Smooth muscle cell (in vitro differentiated cells): ENCODE measurements at regions not wholly inside any gene's neighbourhood (a gene's known extent, or its start where the extent isn't known, plus 50 kb on each side); places are given as distances from the start of the nearest gene placed in this dataset.
A peak's percentile ranks its signal among the peaks of the same experiment; 100 is the strongest.

ENCODE experiments used
- DNase-seq: peaks from one replicate; lab custom pipeline; 2025; ENCODE audit not compliant: unreplicated experiment; lab: John Stamatoyannopoulos, UW
- H2AFZ ChIP-seq: fragments of 200-600 bp; sonication (generic); 2 replicates; pipeline ENCODE4 v1.6.0; 2016; ENCODE audit warnings: antibody characterized with exemption, low read depth, mild to moderate bottlenecking
- H3F3A ChIP-seq: fragments of 200-600 bp; sonication (generic); 2 replicates; pipeline ENCODE4 v1.6.0; 2017; ENCODE audit warnings: antibody characterized with exemption, low read depth
- H3K27ac ChIP-seq: fragments of 200-600 bp; sonication (generic); 2 replicates; pipeline ENCODE4 v1.5.1; 2016; ENCODE audit warnings: low read depth, mild to moderate bottlenecking
- H3K27me3 ChIP-seq: fragments of 200-600 bp; sonication (generic); 2 replicates; pipeline ENCODE4 v1.6.1; 2016; ENCODE audit warnings: low read depth, mild to moderate bottlenecking
- H3K36me3 ChIP-seq: fragments of 200-600 bp; sonication (generic); 2 replicates; pipeline ENCODE4 v1.5.1; 2016; ENCODE audit warnings: low read depth
- H3K4me1 ChIP-seq: fragments of 200-600 bp; sonication (generic); 2 replicates; pipeline ENCODE4 v1.5.1; 2016; ENCODE audit warnings: low read depth
- H3K4me2 ChIP-seq: fragments of 200-600 bp; sonication (generic); 2 replicates; pipeline ENCODE4 v1.6.0; 2016; ENCODE audit warnings: mild to moderate bottlenecking
- H3K4me3 ChIP-seq: fragments of 200-600 bp; sonication (generic); 2 replicates; pipeline ENCODE4 v1.5.1; 2016; ENCODE audit warnings: mild to moderate bottlenecking
- H3K79me2 ChIP-seq: fragments of 200-600 bp; sonication (generic); 2 replicates; pipeline ENCODE4 v1.6.0; 2016; ENCODE audit warnings: low read depth, mild to moderate bottlenecking
- H3K9ac ChIP-seq: fragments of 200-600 bp; sonication (generic); 2 replicates; pipeline ENCODE4 v1.6.0; 2016; ENCODE audit warnings: low read depth
- H3K9me3 ChIP-seq: fragments of 200-600 bp; sonication (generic); replicated peaks from 2 replicates; pipeline ENCODE4 v1.5.1; 2016; ENCODE audit warnings: low read depth
- H4K20me1 ChIP-seq: fragments of 200-600 bp; sonication (generic); 2 replicates; pipeline ENCODE4 v1.6.0; 2016; ENCODE audit warnings: low read depth
- WGBS: methylation state at CpG from one replicate; pipeline ENCODE4 v1.1.7; 2016; ENCODE audit warnings: low lambda C conversion rate; 5-methylcytosine and 5-hydroxymethylcytosine counted together
- TF ChIP-seq, protein P1 (sequence below): fragments of 200-600 bp; sonication (generic); IDR thresholded peaks from 2 replicates; pipeline ENCODE4 v1.5.1; 2017; ENCODE audit warnings: borderline replicate concordance, mild to moderate bottlenecking, antibody characterized with exemption; ENCODE audit not compliant: insufficient read depth, poor library complexity, severe bottlenecking

DNA sequence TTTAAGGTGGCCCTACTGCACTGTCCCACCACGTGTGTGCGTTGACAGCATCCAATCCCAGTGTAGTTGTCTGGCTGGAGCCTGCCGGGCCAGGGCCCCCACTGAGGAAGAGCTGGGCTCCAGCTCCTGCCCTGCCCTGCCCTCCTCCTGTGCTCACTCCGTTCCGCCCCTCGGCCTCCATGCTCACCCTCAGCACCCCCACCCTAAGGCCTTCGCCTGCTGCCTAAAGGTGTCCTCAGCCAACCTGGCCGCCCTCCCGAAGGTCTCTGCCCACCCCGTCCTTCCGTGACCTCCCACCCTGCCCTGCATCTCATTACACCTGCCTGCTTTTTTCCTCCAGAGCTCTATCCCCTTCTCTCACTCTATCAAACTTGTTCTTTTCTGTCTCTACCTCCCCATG, 118.0 kb downstream of the TPRA1 start:
- no peak overlapping the region for H3K4me3 ChIP-seq
- no peaks in the 10 kb centered on the region for H3K9me3 ChIP-seq
- WGBS = 78% methylated on average over 7 of the region's 11 CpGs
- H3K36me3 ChIP-seq = no peaks in the 10 kb centered on the region
- H3K27ac ChIP-seq = no peak overlapping the region
- H2AFZ ChIP-seq = no peak overlapping the region
- no peak overlapping the region for H3K9ac ChIP-seq
- no peaks in the 10 kb centered on the region for H4K20me1 ChIP-seq
- TF ChIP-seq, protein P1, sequence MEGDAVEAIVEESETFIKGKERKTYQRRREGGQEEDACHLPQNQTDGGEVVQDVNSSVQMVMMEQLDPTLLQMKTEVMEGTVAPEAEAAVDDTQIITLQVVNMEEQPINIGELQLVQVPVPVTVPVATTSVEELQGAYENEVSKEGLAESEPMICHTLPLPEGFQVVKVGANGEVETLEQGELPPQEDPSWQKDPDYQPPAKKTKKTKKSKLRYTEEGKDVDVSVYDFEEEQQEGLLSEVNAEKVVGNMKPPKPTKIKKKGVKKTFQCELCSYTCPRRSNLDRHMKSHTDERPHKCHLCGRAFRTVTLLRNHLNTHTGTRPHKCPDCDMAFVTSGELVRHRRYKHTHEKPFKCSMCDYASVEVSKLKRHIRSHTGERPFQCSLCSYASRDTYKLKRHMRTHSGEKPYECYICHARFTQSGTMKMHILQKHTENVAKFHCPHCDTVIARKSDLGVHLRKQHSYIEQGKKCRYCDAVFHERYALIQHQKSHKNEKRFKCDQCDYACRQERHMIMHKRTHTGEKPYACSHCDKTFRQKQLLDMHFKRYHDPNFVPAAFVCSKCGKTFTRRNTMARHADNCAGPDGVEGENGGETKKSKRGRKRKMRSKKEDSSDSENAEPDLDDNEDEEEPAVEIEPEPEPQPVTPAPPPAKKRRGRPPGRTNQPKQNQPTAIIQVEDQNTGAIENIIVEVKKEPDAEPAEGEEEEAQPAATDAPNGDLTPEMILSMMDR = no peak
- no peak overlapping the region for H3K4me2 ChIP-seq
- H3K79me2 ChIP-seq = no peaks in the 10 kb centered on the region
- no peak for DNase-seq
- no peaks in the 10 kb centered on the region for H3K27me3 ChIP-seq
- H3F3A ChIP-seq = no peaks in the 10 kb centered on the region
- no peaks in the 10 kb centered on the region for H3K4me1 ChIP-seq

DNA sequence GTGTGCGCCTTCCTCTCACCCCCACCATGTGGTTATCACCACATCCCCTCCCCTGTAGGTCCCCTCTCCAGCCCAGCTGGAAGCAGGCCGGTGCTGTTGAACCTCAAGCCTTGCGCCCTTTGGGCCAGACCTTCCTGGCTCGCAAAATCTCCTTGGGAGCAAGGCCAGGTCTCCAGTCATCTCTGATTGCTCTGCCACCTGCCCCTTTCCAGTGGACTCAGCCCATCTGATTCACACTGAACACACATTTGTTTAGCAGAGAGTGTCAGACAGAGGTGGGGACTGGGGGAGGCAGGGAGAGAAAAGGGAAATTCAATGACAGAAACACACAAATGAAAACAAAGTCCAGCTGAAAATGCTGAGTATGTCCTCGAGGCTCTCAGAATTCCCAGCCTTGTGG, 119.4 kb downstream of the TPRA1 start:
- no peak for DNase-seq
- no peak overlapping the region for H3K4me2 ChIP-seq
- no peaks in the 10 kb centered on the region for H3K4me1 ChIP-seq
- no peaks in the 10 kb centered on the region for H3K27me3 ChIP-seq
- no peak overlapping the region for H3K4me3 ChIP-seq
- H3K79me2 ChIP-seq = no peaks in the 10 kb centered on the region
- no peaks in the 10 kb centered on the region for H4K20me1 ChIP-seq
- H3K36me3 ChIP-seq = no peaks in the 10 kb centered on the region
- no peak overlapping the region for H3K9ac ChIP-seq
- H3K27ac ChIP-seq = no peak overlapping the region
- H2AFZ ChIP-seq = no peak overlapping the region
- no peaks in the 10 kb centered on the region for H3F3A ChIP-seq
- TF ChIP-seq, protein P1 = no peak
- no peaks in the 10 kb centered on the region for H3K9me3 ChIP-seq
- WGBS = 91% methylated on average over 5 of the region's 5 CpGs

DNA sequence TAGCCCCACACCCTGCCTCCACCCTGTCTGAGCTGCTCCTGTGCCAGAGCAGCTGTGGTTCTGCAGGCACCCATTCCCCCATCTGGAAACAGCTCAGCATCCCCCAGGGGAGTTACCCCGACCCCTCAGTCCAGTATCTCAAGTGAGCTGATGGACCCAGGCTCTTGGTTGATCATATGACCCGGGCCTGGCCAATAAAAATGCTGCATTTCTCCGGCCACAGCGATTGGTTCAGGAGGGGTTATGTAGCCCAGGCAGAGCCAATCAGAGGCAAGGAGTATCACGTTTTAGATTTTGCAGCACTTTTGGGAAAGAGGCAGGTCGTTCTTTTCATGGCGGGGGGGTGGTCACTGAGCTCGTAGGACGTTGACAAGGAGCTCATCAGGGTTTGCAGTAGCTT, 120.8 kb downstream of the TPRA1 start:
- H4K20me1 ChIP-seq = no peaks in the 10 kb centered on the region
- no peaks in the 10 kb centered on the region for H3K4me1 ChIP-seq
- TF ChIP-seq, protein P1 = no peak
- no peak overlapping the region for H3K9ac ChIP-seq
- no peaks in the 10 kb centered on the region for H3K27me3 ChIP-seq
- no peaks in the 10 kb centered on the region for H3F3A ChIP-seq
- no peak overlapping the region for H3K27ac ChIP-seq
- no peaks in the 10 kb centered on the region for H3K9me3 ChIP-seq
- no peak for DNase-seq
- no peak overlapping the region for H3K4me2 ChIP-seq
- H3K79me2 ChIP-seq = no peaks in the 10 kb centered on the region
- H3K4me3 ChIP-seq = no peak overlapping the region
- H3K36me3 ChIP-seq = no peaks in the 10 kb centered on the region
- 88% methylated on average over 9 of the region's 9 CpGs for WGBS
- no peak overlapping the region for H2AFZ ChIP-seq

DNA sequence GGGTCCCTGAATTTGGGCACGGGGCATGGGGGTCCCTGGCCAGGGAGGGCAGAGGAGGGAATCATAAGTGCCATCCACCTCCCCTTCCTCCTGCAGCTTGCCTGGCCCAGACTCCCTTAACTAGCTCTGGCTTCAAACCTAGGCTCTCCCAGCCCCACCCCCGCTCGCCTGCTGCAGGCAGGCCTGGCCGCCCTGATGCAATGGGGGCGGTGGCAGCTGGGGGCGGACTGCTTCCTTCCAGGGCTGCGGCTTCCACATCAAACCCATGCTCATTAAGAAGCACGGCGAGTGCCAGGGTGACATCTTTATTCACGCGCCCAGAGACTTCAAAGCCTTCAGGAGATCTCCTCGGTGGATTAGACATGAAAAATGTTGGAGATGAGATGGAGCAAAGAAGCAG, 123.1 kb downstream of the TPRA1 start:
- Histone ChIP-seq H3F3A (no peaks in the 10 kb centered on the region), H3K9ac (no peak overlapping the region), H4K20me1 (no peaks in the 10 kb centered on the region), H3K27me3 (no peaks in the 10 kb centered on the region), H3K36me3 (no peaks in the 10 kb centered on the region), H3K27ac (no peak overlapping the region), H3K9me3 (no peaks in the 10 kb centered on the region), H3K4me1 (no peaks in the 10 kb centered on the region), H3K4me2 (peak overlapping the region; percentile 15), H3K4me3 (no peak overlapping the region), H3K79me2 (no peaks in the 10 kb centered on the region), H2AFZ (no peak overlapping the region)
- TF ChIP-seq, protein P1 = no peak
- no peak for DNase-seq
- 49% methylated on average over 12 of the region's 12 CpGs for WGBS
